Kasumi-1 (cell line): ENCODE measurements at regions not wholly inside any gene's neighbourhood (a gene's known extent, or its start where the extent isn't known, plus 50 kb on each side); places are given as distances from the start of the nearest gene placed in this dataset.

Experiments used
- DNase-seq, 2 experiments: peaks; one replicate each; lab custom pipeline; 2025; lab: John Stamatoyannopoulos, UW

GRCh38 chr2:2570871-2571270 lies 239.8 kb upstream of the MYT1L start:
- no peak for DNase-seq

GRCh38 chr2:2570360-2570759 lies 239.3 kb upstream of the MYT1L start:
- DNase-seq = no peak

DNA sequence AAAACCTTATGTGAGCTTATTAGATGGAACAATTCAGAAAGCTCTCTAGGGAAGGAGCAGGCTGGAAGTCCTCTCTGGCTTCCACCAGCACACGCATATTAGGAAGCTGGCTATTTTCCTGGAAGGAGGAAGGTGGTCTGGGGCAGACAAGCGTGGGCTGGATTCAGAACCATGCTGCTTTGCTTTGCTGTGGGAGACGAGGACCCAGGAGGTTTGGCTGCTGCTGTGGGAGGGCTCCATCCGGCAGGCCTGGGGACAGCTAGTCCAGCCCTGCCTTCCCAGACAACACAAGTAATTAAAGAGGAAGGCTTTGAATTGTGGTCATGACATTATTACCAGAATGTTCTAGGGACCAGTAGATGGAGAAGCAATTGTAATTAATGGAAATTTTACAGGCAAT lies 238.8 kb upstream of the MYT1L start:
- DNase-seq = no peak

DNA sequence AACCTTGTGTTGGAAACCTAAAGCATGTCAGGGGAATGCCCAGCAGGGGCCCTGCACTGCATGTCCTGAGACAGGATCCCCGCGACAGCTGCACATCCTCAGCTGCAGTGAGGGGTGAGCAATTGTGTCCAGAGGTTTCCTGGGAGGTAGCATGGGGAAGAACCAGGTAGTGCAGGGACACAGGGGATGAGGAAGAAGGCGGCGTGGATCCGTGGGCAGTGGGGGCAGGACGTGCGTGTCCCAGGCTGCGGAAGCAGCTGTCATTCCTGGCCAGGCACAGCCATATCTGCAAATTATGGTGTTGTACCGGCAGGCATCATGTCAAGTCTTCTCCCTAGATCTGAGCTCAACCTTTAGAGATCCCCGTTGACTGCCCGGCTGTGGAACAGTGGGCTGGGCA lies 238.2 kb upstream of the MYT1L start:
- no peak for DNase-seq

DNA sequence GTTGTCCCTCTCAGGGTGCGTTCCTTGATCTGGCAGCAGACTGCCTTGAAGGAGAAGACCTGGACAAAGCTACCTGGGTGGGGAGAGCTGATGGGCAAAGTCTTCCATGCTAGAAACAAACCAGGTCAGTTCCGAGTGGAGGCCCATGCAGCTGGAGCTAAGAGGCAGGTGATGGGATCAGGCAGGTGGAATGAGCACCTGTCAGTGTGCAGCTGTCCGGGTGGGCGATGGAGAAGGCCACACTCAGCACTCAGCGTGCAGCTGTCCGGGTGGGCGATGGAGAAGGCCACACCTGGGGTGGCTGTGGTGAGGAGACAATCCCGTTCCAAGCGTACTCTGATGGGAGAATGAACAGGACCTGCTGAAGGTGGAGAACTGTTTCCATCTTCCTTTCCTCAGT lies 237.3 kb upstream of the MYT1L start:
- DNase-seq = no peak

DNA sequence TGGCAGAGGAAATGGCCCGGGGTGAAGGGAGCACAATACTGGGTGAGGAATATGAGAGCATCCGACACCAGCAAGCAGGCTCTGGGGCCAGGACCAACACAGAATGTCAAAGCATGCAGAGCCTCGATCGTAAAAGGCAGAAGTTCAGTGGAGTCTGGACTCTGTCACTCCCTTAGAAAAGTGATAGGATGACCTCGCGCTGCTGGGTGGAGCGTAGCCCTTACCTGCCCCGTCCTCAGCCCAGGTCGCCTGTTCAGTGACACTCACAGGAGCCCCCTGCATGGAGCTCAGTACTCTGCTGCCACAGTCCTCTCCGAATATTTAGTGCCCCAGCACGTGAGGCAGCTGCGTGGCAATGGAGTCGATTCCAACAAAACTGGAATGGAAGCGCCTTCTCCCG lies 236.7 kb upstream of the MYT1L start:
- DNase-seq = no peak

DNA sequence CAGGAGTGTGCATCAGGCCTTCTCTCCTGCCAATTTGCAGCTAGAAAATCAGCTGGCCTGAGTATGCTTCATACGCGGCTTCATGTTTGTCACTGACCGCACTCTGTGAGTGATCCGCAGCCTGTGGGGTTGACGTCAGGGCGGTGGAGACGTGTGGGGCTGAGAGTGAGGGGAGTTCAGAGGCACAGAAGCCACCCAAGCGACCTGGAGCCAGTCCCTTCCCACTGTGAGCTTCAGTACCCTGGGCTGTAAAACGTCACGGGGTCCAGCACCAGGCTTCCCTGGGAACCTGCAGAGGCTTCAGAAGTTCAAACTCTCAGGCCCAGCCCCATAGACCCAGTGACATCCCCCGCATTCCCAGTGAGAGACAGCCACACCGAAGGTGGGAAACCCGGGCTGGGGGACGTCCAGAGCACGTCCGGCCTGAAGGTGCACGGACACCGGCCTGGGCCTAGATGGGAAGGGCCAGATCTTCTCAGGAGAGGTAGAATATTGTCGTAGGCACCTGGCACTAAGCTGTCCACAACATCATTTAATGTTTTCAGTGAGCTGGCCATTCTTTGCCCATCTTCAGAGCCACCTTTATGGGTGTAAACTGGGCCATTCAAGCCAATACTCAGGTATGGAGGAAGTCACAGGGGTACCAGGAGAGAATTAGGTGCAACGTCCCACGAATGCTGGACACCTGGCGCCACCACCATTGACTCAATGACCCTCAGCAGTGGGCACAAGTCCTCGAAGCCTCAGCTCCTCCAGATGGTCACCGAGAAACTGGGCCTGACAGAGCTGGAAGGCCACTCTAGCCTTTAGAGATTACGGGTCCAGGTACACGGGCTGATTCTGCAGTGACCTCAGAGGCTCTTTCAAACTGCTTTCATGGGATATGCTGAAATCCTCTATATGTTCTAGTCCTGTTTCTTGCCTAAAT lies 235.6 kb upstream of the MYT1L start:
- no peak for DNase-seq

DNA sequence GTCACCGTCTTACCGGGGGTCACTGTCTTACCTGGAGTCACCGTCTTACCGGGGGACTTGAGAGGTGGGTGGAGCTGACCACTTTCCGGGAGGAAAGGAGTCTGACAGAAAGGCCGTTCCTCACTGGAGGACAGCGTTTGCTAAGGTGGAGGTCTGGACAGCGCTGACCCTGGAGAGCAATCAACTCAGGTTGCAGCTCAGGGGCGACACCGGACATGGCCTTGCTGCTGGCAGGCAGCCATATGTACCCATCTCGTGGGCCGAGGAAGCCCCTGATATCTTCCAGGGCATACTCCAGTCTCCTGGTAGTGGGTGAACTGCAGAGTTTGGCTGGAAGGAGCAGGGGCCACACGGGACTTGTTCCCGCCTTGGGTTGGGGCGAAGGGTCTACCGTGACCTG lies 234.6 kb upstream of the MYT1L start:
- DNase-seq = no peak

DNA sequence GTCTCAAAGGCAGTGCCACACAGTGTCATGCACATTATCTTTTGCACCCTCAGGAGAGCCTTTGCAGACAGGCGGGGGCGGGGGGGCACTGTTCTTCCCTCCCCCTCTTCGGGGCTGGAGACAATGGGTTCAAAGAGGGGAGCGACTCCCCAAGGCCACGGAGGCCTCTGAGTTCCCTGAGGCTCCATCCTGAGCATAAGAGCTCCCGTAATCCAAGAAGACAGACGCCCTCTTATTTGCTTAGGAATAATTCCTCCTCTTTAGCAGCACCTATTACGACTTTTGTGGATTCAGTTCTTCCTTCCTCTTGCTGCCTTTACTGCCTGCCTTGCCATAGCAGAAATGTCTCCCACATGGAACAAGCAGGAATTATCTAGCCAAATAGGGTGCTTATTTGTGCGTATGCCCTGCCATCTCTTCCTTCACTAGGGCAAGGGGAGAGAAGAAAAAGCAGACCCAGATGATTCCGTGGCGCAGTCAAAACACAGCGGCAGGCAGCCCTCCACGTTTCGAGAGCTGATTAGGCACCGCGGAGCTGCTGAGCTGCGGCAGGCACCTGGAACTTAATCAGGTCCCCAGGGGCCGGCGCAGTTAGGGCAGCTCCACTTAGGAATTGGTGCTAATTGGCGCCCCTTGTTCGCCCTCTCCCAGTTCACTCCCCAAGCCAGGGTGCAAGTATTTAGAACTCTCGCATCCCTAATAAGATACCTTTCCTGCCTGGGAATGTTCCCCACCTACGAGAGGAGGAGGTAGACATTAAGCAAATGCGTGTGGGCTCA lies 233.4 kb upstream of the MYT1L start:
- DNase-seq = no peak

DNA sequence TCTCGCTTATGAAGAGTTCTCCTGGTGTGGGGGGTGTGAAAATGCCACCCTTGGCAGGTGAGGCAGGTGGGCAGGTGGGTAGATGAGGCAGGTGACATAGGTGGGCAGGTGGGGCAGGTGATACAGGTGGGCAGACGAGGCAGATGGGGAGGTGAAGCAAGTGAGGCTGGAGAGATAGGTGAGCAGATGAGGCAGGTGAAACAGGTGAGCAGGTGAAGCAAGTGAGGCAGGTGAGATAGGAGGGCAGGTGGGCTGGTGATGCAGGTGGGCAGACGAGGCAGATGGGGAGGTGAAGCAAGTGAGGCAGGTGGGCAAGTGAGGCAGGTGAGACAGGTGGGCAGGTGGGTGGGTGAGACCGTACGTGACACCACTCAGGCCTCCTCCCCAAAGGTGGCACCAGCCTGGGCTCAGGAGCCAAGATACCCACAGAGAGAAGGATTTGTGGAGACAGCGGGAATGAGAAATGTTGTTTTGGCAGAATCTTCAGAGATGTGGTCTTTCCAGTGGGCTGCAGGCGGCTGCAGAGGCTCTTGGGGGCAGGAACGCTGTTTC lies 232.3 kb upstream of the MYT1L start:
- DNase-seq = no peak

- no peak for DNase-seq
These were observed 231.8 kb upstream of the MYT1L start for GRCh38 chr2:2562867-2563266.

- no peak for DNase-seq
These were observed 230.4 kb upstream of the MYT1L start for GRCh38 chr2:2561346-2562095.

- no peak for DNase-seq
These were observed 229.4 kb upstream of the MYT1L start for GRCh38 chr2:2560374-2561015.

GRCh38 chr2:2558476-2558875 lies 227.4 kb upstream of the MYT1L start:
- DNase-seq = no peak

DNA sequence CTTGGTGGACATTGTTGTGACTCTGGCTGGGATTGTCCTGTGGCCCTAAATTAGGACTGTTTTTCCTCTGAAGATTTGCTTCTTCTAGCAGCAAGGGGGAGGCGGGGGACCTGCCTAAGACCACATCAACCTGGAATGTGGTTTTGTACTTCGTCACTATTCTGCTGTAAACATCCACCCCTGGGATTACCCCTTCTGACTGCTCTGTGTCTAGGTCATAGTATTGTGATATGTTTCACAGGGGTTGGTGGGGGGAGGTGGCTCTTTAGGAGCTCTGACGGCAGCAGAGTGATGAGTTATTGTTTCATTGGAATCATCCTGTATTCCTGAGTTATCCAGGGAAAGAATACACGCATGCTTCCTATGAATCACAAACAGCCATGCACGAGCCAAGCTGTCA lies 226.4 kb upstream of the MYT1L start:
- DNase-seq = no peak

DNA sequence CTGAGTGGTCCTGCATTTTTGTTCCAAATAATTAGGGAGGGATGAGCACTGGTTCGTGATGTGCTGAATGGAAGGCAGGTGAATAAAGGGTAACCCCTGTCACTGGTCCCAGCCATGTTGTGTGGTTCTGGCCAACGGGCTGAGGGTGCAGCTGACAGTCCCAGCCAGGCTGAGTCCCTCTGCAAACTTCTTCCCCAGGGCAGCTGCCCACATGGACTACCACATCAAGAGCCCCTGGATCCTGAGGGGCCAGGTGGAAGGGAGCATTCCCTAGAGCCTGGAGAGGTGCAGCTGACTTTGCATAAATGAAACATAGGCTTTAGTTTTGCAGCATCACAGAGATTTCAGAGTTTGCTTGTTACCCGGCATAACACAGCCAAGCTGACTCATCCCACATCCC lies 219.8 kb upstream of the MYT1L start:
- no peak for DNase-seq

DNA sequence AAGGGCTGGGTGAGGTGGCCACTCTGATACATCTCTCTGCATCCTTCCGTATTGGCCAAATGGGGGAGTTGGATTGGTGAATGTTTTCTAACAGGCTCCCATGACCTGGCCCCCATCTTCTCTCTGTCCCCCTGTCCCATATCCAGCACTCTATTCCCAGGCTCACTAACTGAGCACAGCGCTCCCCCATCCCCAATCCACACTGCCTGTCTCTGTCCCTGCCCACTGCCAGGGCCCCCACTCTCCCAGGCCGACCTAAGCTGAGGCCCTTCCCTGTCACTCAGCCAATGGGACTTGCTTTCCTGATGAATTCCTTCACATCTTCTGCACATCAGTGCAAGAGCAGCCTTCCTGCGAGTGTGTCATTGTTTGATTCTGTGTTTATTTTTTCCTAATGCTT lies 216.8 kb upstream of the MYT1L start:
- no peak for DNase-seq

DNA sequence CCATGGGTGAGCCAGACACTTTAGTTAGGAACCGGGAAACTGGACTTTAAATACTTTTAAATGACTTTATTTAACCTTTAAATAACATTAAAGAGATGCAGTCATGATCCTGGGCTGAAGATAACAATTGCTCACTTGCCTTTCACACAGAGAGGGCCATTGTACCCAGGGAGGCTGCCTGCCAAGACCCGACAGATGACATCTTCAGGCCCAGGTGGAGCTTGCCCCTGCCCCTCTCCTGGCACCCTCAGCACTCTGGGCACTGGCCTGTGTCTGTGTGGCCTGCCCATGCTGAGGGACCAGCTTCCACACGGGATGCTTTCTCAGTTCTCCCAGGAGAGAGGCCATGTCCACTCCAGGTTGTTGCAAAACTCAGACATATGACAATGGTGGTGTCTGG lies 216.4 kb upstream of the MYT1L start:
- no peak for DNase-seq

GRCh38 chr2:2546046-2546445 lies 215.0 kb upstream of the MYT1L start:
- DNase-seq = no peak

DNA sequence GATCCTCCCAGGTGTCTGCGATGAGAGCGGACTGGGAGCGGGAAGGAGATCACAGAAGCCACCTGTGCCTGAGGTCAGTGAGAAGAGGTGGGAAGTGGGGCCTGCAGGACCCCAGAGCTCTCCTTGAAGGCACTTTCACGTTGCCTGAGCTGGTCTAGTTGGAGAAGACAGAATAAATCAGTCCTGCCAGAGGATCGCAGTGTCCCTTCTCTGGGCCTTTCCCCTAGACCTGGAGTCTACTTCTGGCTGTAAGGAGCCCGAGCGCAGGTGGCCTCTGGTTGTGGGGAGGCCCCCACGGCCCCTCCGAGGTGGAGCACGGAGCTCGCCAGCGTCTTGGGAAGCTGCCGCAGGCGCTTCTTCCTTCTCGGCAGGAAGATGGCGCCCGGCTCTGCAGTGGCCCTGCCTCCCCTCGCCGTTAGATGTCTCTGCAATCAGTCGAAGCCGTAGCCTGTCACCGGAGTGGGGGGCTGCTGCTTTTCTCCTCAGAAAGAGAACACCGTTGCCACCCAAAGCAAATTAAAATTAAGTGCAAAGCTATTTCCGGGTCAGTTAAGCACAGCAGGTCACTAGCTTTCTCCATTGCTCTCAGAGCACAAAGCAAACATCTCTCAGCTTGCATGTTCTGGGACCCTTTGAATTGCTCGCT lies 212.0 kb upstream of the MYT1L start:
- no peak for DNase-seq

- no peak for DNase-seq
These were observed 211.2 kb upstream of the MYT1L start for GRCh38 chr2:2542316-2542715.
